GM18867 (cell line): ENCODE measurements at regions not wholly inside any gene's neighbourhood (a gene's known extent, or its start where the extent isn't known, plus 50 kb on each side); places are given as distances from the start of the nearest gene placed in this dataset.
A peak's percentile ranks its signal among the peaks of the same experiment; 100 is the strongest.

Experiments used
- ATAC-seq: cut with Tn5 transposase; IDR thresholded peaks from one replicate; pipeline ENCODE4 v1.9.1; 2021; ENCODE audit warnings: mild to moderate bottlenecking, moderate library complexity; ENCODE audit not compliant: unreplicated experiment

DNA sequence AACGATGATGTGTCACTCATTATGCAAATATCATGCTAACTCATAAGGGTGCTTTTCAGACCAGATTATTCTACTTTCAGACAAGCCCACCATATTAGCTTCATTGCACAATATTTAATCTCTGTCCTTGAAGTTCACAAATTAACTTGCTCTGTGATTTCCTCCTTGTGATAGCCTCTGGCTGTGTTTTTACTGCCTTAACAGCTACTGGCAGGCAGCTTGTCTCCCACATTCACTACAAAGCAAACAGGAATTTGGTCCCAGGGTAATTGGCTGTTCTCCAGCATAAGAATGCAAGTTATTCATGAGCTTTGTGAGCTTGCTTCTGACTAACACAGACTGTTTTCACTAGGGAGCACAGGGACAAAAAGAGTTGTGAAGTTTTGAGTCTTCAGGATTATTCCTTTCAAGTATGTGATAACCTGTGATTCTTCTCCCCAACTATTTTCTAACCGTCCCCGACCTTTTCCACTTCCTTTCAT lies 87.9 kb upstream of the HMCN1 start:
- ATAC-seq = no peak

GRCh38 chr1:185645686-185646085 lies 88.5 kb upstream of the HMCN1 start:
- ATAC-seq = no peak

DNA sequence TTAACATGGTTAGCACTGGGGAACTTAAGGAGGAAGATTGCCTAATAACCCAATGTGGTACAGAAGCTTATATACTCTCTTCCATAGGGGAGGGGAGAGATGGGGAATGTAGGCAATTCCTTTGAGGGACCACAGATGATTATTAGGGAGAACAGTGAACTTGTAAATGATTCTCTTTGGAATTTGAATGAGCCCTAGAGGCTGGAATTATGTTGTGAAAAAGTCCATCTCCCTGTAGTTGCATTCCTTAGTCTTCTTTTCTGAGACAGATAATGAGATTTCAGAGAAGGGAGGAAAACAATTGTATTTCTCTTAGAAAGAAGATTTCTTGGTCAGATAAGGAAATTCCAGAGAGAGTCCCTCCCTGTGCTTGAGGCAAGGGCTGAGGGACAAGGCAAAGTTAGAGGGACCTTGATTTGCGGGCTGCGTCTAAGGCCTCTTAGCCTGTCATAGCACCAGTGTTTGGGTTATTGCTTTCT lies 89.0 kb upstream of the HMCN1 start:
- ATAC-seq = no peak

GRCh38 chr1:185644531-185644930 lies 89.7 kb upstream of the HMCN1 start:
- ATAC-seq = no peak

DNA sequence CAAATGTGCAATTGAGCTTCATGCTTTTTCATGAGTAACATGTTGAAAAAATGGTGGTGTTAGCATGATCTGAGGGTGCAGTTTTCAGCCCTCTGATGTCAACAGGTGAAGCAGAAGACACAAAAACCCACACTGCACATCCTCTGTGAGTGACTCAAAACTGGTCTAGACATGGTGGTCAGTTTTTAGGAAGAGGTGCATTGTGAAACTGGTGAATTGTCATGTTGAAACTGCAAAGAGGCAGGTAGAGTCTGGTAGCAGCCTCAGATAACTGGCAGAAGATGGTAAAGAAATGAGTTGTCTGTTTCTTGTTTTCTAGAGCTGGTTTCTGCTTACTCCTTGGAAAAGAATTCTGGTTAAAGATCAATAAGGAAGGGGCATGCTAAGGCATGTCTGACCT lies 97.3 kb upstream of the HMCN1 start:
- ATAC-seq = peak; percentile 99

DNA sequence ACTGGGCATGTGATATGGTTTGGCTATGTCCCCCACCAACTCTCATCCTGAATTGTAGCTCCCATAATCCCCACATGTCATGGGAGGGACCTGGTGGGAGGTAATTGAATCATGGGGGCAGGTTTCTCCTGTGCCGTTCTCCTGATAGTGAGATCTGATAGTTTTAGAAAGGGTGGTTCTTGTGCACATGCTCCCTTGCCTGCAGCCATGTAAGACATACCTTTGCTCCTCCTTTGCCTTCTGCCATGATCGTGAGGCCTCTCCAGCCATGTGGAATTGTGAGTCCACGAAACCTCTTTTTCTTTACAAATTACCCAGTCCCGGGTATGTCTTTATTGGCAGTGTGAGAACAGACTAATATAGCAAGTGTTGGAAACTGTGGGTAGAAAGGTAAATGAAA lies 99.5 kb upstream of the HMCN1 start:
- ATAC-seq = no peak

- no peak for ATAC-seq
These were observed 101.3 kb upstream of the HMCN1 start for GRCh38 chr1:185632659-185633423.

GRCh38 chr1:185631843-185632242 lies 102.3 kb upstream of the HMCN1 start:
- ATAC-seq = no peak

DNA sequence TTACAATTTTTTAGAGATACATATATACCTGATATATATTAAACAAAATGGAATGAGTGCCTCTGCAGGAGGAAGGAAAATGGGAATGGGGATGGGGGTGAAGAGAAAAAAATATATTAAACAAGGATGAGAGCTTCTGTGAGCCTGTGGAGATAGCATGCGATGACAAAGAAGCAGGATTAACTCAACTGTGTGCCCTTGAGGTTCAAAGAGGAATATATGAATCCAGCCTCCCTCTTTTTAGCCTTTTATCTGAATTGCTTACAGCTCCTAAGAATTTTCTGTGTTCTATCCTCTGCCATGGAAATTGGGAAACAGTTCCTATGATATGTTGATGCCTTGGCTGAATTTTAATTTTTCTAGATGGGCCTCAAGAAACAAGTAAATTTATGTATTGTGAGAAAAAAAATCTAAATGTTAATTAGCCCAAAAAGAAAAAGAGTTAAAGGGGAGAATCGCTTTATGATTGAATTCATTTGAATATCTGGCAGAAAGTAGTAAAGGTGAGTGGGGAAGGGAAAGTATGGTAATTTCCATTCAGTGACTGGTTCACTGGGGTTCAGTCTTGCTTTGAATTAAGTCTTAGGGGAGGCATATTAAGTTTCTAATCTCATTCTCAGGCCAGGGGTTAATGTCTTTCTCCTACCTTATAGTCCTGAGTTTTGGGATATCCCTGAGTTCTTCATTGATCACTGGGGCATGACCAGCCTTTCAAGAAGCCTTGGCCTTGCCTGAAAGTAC lies 106.3 kb upstream of the HMCN1 start:
- ATAC-seq = no peak

DNA sequence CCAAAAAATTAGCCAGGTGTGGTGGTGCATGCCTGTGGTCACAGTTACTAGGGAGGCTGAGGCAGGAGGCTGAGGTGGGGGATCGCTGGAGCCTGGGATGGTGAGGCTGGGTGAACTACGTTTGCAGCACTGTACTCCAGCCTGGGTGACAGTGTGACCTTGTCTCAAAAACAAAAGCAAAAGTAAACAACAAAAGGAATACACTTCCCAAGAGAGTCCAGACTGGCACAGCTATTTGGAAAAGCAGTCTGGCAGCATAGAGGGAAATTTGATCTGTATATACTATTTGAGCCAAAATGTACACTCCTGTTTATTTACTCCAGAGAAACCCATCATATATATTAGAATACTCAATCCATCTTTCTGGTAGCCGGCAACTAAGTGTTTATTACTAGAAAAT lies 107.0 kb upstream of the HMCN1 start:
- no peak for ATAC-seq

- no peak for ATAC-seq
These were observed 107.8 kb upstream of the HMCN1 start for GRCh38 chr1:185626344-185626743.

DNA sequence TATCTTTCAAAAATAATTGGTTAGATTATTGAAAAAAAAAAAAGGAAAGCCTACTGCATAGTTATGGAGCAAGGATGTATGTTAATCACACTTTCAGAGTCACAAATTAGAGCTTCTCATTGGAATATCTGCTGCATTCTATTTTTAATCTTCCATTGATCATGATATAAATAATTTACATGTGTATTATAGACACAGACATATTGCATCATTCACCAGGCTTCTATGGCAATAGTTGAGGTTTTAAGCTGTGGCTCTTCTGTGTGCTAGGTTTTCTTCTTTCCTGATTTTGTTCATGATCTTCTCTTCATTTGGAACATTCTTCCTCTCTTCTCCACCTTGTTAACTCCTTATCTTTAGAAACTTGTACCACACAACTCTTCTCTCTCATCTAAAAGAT lies 123.2 kb upstream of the HMCN1 start:
- no peak for ATAC-seq

DNA sequence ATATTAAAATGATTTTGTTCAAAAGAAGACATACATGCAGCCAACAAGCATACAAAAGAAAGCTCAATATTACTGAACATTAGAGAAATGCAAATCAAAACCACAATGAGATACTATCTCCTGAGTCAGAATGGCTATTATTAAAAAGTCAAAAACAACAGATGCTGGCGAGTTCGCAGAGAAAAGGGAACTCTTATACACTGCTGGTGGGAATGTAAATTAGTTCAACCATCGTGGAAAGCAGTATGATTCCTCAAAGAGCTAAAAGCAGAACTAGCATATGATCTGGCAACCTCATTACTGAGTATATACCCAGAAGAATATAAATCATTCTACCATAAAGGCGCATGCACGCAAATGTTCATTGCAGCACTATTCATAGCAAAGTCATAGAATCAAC lies 126.0 kb upstream of the HMCN1 start:
- peak; percentile 73 for ATAC-seq

DNA sequence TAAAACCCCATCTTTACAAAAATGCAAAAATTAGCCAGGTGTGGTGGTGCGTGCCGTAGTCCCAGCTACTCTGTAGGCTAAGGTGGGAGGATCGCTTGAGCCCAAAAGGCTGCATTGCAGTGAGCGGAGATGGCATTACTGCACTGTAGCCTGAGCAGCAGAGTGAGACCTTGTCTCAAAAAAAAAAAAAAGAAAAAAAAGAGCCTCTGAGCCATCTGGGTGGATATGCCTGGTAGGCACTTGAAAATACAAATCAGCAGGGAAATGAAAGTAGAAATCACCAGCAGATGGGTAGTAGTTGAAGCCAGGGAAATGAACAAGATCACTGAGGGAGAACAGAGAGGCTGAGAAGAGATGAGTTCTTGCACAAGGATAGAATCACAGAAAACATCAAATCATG lies 131.0 kb upstream of the HMCN1 start:
- peak; percentile 63 for ATAC-seq

DNA sequence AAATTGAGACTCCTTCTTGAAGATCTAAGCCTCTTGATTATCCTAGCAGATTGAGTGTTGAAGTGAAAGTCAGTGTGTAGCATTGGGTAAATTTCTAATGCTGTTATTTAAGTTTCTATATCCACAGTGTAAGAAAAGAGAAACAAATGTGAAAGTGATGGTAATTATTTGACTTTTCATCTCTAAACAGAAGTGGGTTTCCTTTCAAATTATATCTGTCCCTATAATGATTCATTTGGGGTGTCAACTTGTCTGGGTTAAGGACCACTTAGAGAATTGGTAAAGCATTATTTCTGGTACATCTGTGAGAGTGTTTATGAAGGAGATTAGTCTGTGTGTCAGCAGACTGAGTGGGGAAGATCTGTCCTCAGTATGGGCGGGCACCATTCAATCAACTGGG lies 133.0 kb upstream of the HMCN1 start:
- ATAC-seq = peak; percentile 66

- ATAC-seq = no peak
These were observed 133.6 kb upstream of the HMCN1 start for GRCh38 chr1:185600641-185601040.

DNA sequence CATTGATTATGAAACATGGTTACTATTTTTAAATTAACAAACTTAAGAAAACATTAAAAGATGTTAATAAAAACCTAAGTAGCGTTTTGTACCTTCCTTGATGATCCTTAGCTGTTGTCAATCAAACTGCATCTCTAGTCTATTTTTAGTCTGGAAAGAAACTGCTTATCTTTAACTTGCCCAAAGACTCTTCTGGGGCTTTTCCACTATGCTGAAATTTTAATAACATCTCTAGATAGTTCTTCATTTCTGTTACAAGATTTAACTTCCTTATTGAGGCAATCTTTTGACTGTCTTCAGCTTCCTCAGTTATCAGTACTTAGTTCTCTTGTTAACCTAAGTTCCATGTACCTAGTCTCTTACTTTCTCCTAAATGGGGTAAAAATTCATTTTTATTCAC lies 135.9 kb upstream of the HMCN1 start:
- no peak for ATAC-seq

DNA sequence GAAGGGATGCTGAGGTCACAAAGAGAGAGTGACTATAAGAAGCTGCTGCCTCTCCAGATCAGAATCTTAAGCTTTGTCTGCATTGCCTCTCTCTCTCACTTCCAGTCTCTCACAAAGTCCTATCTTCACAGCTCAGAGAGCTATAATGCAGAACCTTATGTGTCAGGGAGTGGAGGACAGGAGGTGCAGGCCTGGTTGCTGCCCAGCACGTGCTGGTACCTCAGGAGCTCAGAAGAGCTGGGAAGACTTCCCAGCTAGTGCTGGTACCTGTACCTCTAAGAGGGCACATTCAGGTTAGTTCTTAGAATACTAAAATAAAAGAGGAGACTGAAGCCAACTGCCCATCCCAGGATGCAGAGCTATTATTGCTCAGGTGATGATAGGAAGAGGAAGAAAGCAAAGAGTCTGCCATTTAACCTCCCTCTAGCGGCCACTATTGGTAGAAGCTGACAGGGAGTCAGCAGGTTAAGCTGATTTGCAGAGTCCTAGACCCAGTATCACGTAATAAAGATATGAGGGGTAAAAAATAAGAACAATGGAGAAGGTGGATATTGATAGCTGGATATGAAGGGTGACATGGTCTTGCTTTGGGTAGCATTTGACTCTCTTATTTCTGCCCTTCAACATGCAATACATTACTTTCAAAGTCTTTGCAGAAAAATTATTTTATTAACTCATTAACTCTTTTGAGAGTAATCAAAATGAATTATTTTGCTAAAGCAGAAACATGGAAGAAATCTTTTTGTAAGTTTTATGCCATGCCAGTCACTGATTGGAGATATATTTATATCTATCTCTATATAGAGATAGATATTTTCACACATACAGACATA lies 138.1 kb upstream of the HMCN1 start:
- peak; percentile 90 for ATAC-seq

GRCh38 chr1:185594786-185595410 lies 139.3 kb upstream of the HMCN1 start:
- no peak for ATAC-seq

DNA sequence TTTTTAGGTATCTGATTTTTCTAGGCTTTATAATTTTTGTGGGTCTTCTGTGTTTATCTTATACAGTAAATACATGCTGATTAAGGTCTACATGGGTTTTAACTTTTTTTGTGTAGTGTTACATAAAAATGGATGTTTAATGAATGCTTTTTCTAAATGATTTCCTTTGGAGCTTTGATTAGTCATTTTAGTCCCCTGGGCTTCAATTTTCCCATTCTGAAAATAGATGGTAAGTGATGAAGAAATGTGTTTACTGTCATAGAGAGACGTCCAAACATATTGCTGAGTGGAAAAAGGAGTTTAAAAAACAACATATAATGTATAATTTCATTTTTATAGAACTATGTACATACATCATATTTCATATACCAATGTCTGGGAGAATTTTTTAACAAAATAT lies 140.9 kb upstream of the HMCN1 start:
- no peak for ATAC-seq

DNA sequence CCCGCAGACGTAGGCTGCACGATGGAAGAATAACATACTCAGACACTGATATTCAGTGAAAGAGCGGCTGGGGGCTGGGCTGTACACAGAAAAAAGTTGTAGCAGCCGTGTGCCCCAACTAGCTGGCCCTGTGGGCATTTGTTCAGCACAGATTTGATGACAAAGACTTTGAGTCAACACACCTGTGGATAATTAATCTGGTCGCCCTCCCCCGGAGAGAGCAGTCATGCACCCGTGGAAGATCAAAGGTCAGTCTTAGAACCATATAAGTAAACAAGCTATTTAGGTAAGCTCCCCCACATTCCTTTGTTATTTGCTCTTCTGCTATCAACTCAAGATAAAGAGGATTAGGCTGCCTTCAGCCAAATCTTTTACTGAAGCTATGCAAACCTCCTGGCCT lies 148.4 kb upstream of the HMCN1 start:
- ATAC-seq = no peak
